ENCODE measurements at regions not wholly inside any gene's neighbourhood (a gene's known extent, or its start where the extent isn't known, plus 50 kb on each side); places are given as distances from the start of the nearest gene placed in this dataset.
"Not testable (repeated sequence)": the region's sequence is repeated elsewhere in the genome, so short reads cannot be mapped to it uniquely, and the experiment has no call there.

DNA sequence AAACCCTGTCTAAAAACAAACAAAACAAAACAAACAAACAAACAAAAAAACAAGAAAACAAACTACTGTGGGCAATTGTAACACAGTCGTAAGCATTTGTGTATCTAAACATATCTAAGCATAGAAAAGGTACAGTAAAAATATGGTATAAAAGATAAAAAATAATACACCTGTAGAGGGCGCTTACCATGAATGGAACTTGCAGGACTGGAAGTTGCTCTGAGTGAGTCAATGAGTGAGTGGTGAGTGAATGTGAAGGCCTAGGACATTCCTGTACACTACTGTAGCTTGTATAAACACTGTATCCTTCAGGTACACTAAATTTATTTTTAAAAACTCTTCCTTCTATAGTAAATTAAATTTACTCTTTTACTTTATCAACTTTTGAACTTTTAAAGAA, 332.0 kb downstream of the ZNF248 start:
- TF ChIP-seq, protein P1, sequence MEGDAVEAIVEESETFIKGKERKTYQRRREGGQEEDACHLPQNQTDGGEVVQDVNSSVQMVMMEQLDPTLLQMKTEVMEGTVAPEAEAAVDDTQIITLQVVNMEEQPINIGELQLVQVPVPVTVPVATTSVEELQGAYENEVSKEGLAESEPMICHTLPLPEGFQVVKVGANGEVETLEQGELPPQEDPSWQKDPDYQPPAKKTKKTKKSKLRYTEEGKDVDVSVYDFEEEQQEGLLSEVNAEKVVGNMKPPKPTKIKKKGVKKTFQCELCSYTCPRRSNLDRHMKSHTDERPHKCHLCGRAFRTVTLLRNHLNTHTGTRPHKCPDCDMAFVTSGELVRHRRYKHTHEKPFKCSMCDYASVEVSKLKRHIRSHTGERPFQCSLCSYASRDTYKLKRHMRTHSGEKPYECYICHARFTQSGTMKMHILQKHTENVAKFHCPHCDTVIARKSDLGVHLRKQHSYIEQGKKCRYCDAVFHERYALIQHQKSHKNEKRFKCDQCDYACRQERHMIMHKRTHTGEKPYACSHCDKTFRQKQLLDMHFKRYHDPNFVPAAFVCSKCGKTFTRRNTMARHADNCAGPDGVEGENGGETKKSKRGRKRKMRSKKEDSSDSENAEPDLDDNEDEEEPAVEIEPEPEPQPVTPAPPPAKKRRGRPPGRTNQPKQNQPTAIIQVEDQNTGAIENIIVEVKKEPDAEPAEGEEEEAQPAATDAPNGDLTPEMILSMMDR (IDR thresholded peaks at IDR 0.05; ENCODE audit: low read length): 0 out of 2 replicates have a peak, but pooled peaks have one; percentile 6
- TF ChIP-seq EZH2 (optimal IDR thresholded peaks at IDR 0.05; ENCODE audit: low read depth, low read length): not testable (repeated sequence)

Measured in MM.1S (cell line).